Fibroblast of peridontal ligament (primary cell): ENCODE measurements at regions not wholly inside any gene's neighbourhood (a gene's known extent, or its start where the extent isn't known, plus 50 kb on each side); places are given as distances from the start of the nearest gene placed in this dataset.

Source experiments
- DNase-seq: peaks from one replicate; pipeline ENCODE4 v3.0.0-alpha.2; 2010; ENCODE audit errors: extremely low read depth

GRCh38 chr15:31824024-31824423 is 206.3 kb upstream of the CHRNA7 start:
- no peak for DNase-seq

GRCh38 chr15:31828594-31828993 is 201.7 kb upstream of the CHRNA7 start:
- no peak for DNase-seq

- no peak for DNase-seq
Measured at GRCh38 chr15:31830591-31830990, 199.7 kb upstream of the CHRNA7 start.

- DNase-seq = no peak
Measured at GRCh38 chr15:31831596-31831995, 198.7 kb upstream of the CHRNA7 start.

- no peak for DNase-seq
Measured at GRCh38 chr15:31834654-31835053, 195.7 kb upstream of the CHRNA7 start.

- DNase-seq = no peak
Measured at GRCh38 chr15:31839388-31839787, 190.9 kb upstream of the CHRNA7 start.

GRCh38 chr15:31840849-31841476 is 189.4 kb upstream of the CHRNA7 start:
- no peak for DNase-seq

- DNase-seq = no peak
Measured at GRCh38 chr15:31842532-31843195, 187.7 kb upstream of the CHRNA7 start.

- no peak for DNase-seq
Measured at GRCh38 chr15:31843426-31844055, 186.8 kb upstream of the CHRNA7 start.

- DNase-seq = no peak
Measured at GRCh38 chr15:31845791-31846190, 184.5 kb upstream of the CHRNA7 start.

GRCh38 chr15:31847961-31848360 is 182.4 kb upstream of the CHRNA7 start:
- DNase-seq = no peak

- no peak for DNase-seq
Measured at GRCh38 chr15:31848621-31849020, 181.7 kb upstream of the CHRNA7 start.

- DNase-seq = no peak
Measured at GRCh38 chr15:31852933-31853799, 177.1 kb upstream of the CHRNA7 start.

GRCh38 chr15:31856581-31856980 is 173.7 kb upstream of the CHRNA7 start:
- no peak for DNase-seq

- DNase-seq = no peak
Measured at GRCh38 chr15:31857194-31857593, 173.1 kb upstream of the CHRNA7 start.

GRCh38 chr15:31858026-31858425 is 172.3 kb upstream of the CHRNA7 start:
- DNase-seq = no peak

- DNase-seq = no peak
Measured at GRCh38 chr15:31866248-31866647, 164.1 kb upstream of the CHRNA7 start.

GRCh38 chr15:31867536-31868442 is 162.5 kb upstream of the CHRNA7 start:
- peak; percentile 24 for DNase-seq

GRCh38 chr15:31869686-31870307 is 160.5 kb upstream of the CHRNA7 start:
- DNase-seq = peak; percentile 1

GRCh38 chr15:31870328-31871165 is 159.8 kb upstream of the CHRNA7 start, which contains the start of gene OTUD7A:
Gene OTUD7A (minus strand): TSS chr15:31870673.
- peak; percentile 45 for DNase-seq
